Tibial nerve (tissue), 3 donors: ENCODE measurements at regions not wholly inside any gene's neighbourhood (a gene's known extent, or its start where the extent isn't known, plus 50 kb on each side); places are given as distances from the start of the nearest gene placed in this dataset.

ENCODE experiments used
- POLR2A ChIP-seq, 2 donors: fragments of 450-650 bp; IDR thresholded peaks; one replicate each; pipeline ENCODE4 v1.6.1; 2017; ENCODE audit warnings: antibody characterized with exemption in 2 of 2, mild to moderate bottlenecking in 2 of 2, moderate library complexity in 2 of 2
- TF ChIP-seq, protein P1 (sequence below), 5 experiments: fragments of 200-600 bp in 3 of 5; fragments of 450-650 bp in 2 of 5; sonication (generic) in 3 of 5; IDR thresholded peaks; one replicate each; pipeline ENCODE4 v1.5.1; 2016 to 2019; ENCODE audit warnings: antibody characterized with exemption in 5 of 5, mild to moderate bottlenecking in 3 of 5, moderate library complexity in 2 of 5

DNA sequence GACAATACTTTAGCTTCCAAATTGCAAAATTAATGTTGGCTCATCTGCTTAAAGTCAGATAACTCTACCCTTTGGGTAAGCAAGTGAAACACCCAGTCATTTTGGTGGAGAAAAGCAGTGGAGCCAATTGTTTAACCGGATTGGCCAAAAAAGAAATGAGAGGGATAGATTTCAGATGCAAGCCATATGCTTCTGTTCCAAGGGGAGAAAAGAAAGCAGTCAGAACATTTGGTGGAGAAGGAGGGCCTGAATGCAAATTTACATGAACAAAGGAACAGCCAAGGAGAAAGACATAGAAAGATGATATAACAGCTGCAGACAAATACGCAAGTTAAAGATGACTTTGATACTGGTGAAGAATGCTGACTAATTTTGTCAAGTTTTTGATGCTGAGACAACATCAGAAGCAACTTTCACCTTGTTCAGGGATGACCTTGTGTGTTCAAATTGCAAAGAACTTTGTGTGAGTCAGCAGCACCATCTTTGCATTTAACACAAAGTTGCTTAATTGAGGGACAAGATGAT is 173.1 kb downstream of the TGFB2 start:
- TF ChIP-seq, protein P1, sequence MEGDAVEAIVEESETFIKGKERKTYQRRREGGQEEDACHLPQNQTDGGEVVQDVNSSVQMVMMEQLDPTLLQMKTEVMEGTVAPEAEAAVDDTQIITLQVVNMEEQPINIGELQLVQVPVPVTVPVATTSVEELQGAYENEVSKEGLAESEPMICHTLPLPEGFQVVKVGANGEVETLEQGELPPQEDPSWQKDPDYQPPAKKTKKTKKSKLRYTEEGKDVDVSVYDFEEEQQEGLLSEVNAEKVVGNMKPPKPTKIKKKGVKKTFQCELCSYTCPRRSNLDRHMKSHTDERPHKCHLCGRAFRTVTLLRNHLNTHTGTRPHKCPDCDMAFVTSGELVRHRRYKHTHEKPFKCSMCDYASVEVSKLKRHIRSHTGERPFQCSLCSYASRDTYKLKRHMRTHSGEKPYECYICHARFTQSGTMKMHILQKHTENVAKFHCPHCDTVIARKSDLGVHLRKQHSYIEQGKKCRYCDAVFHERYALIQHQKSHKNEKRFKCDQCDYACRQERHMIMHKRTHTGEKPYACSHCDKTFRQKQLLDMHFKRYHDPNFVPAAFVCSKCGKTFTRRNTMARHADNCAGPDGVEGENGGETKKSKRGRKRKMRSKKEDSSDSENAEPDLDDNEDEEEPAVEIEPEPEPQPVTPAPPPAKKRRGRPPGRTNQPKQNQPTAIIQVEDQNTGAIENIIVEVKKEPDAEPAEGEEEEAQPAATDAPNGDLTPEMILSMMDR (IDR thresholded peaks at IDR 0.05) = no peak
- no peak for TF ChIP-seq POLR2A (IDR thresholded peaks at IDR 0.05)
